ENCODE measurements at regions not wholly inside any gene's neighbourhood (a gene's known extent, or its start where the extent isn't known, plus 50 kb on each side); places are given as distances from the start of the nearest gene placed in this dataset.

DNA sequence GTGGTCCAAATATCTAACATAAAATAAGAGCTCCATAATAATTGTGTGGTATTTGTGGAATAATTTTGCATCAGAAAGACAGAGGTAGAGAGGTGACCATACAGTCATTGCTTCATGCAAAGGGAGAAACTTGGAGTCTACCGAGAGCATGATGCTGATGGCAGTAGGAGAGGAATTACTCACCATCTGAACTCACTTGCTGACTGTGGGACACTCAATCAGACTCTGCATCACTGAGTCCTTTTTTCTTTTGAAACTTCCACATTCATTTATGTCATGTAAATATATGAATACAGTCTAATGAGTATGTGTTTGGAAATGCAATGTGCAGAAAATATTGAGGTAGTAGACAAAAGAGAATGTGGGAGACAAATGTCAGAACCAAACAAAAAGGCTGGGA is 933.8 kb downstream of the REEP3 start:
- no peak for DNase-seq

DNA sequence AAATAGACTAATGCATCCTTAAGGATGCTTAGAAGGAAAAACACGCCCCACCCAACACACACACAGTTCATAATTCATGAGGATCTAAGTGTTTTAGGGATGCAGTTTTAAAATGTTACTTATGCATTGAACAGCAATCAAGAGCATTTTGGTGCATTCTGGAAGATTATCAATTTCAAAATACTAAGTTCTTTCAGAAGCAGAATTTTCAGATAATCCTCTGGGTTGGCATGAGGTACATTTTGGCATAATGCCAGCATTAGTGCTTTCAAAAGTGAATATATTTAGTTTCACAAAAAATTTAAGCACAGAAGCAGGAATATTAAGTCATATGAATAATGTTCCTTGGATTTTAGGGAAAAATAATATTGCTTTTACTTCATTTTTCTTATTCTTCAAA is 937.1 kb downstream of the REEP3 start:
- no peak for DNase-seq

DNA sequence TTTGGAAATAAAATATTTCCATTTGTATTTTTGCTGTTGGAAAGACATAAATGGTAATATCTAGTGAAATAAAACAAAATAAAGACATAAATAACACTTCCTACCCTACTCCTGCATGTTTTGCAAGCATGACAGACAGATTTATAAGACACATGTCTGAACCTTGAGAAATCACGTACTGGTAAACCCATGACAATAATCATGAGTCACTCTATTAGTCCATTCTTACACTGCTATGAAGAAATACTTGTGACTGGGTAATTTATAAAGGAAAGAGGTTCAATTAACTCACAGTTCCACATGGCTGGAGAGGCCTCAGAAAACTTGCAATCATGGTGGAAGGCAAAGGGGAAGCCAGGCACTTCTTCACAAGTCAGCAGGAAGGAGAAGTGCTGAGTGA is 942.2 kb downstream of the REEP3 start:
- DNase-seq, result no peak

DNA sequence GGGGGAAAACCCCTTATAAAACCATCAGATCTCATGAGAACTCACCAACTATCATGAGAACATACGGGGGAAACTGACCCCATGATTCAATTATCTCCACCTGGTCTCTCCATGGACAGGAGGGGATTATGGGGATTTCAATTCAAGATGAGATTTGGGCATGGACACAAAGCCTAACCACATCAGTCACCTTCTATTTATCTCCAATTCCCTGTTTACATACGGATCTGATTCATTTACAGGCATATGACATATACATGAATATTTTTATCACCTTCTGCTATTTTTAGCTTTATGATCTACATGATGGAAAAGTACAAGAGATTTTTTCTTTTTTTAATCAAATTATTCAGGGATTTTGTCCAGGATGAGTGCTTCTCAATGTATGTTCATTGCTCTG is 944.5 kb downstream of the REEP3 start:
- no peak for DNase-seq

DNA sequence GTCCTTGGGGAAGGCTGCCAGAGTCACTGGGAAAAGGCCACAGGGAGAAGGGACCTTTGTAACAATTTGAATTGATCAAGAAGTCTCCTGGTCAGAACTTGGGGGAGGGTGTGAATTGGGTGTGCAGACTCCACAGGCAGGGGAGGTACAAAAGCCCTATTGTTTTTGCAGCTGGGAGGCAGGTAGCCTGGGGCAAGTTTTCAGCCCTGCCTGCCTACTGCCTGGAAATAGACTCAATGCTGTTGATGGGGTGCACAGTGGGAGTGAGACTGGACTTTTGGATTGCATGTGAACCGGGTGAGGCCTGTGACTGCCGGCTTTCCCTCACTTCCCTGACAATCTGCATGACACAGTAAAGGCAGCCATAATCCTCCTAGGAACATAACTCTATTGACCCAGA is 947.0 kb downstream of the REEP3 start:
- DNase-seq, result no peak

DNA sequence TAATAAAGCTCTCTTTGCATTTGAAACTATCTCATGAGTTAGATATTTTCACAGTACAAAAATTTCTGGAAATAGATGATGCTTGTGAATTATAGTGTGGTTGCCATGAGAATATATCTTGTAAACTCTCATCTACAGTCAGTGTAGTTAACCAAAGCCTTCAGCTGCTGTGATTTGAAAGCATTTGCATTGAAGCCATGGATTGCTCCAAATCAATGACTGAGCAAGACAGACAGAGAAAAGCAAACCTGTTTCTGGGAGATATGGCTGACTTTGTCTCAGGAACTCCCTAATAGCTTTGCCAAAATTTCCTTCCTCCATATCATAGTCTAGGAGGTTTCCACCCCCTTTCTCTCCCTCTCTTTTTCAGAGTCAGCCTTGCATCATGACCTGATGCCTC is 955.3 kb downstream of the REEP3 start:
- DNase-seq, result no peak

DNA sequence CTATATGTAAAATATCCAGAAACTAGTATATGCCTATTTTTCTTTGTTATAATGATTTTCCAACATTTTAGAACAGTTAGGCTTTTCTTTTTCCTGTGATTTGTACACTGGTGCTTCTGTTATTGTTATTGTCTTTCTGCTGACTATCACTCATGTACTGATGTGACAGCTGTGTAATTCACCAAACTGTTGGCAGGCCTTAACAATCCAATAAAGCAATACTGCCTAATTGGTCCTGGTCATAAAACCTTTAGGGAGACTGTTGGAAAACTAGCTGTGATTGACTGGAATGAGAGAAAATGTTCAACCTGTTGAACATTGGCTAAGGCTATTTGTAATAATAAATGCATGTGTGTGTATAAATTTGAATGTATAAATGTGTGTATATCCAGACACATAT is 956.6 kb downstream of the REEP3 start:
- DNase-seq, result no peak

DNA sequence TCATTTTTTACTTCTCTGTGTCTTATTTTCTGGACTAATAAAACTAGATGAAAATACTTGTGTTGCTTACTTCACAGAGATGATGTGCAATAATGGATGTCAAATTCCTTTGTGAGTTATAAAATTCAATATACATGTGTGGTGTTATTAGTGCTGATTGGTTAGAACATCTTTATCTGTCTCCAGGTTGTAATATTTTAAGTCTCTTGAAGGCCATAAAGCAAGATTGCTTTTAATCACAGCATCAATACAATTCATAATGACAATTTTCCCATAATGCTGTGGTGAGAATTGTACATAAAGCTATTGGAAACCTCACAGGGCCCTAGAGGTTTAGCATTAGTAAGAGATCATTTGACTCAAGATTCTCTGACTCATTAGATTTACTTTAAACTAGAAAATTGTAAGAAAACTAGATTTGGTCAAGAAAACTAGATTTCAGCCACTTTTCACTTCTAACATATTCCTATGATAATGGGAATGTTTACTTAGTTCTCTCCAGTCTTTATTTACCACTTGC is 963.7 kb downstream of the REEP3 start:
- DNase-seq, result no peak

DNA sequence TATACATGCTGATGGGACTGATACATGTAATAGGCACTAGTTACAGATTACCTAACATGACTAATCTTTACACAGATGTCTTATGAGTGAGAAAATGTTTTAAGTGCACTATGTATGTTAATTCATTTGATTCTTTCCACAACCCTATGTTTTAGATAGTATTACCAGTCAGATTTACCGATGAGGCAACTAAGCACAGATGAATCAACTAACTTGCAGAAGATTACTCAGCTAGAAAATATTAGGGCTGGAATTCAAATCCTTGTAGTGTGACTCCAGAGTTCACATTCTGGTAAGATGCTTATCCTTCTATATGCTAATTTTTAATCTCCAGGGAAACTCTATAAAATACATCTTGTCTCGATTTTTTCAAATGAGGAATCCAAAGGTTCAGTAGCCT is 964.9 kb downstream of the REEP3 start:
- no peak for DNase-seq

DNA sequence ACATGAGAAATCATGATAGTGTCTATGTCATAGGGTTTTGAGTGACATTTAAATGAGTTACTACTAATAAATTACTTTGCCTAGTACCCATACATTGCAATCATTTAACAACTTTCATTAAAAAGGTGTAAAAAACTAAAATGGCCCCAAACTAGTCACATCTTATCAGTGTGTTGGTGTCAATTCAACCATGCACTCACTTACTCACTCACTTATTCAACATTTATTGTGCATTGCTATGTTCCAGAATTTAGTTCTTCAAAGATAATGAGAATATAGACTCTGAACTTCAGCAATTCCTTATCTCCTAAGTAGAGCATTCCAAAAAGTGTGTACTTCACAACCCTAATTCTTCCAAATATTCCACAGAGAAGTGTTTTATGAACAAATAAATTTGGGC is 965.7 kb downstream of the REEP3 start:
- DNase-seq, result no peak

DNA sequence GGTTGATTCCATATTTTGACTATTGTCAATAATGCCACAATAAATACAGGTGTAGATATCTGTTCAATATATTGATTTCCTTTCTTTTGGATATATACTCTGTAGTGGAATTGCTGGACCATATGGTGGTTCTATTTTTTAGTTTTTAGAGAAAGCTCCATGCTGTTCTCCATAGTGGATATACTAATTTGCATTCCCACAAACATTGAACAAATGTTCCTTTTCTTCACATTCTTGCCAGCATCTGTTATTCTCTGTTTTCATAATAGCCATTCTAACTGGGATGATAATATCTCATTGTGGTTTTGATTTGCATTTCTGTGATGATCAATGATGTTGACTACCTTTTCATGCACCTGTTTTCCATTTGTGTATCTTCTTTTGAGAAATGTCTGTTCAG is 973.7 kb downstream of the REEP3 start:
- no peak for DNase-seq

DNA sequence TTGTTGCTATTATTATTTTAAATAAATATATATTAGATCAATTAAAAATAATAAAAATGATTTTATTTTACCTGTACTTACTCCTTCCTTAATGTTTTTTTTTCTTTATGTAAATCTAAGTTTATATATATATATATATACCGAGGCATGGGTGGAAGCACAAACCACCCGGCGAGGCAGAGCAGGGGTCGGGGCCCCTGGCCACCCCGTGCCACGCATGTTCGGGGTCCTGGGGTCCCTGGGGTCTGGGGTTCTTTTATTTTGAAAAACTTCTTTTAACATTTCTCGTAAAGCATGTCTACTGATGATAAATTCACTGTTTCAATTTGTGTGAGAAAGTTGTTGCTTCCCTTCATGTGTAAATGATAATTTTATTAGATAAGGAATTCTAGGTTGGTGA is 976.1 kb downstream of the REEP3 start:
- DNase-seq, result no peak

DNA sequence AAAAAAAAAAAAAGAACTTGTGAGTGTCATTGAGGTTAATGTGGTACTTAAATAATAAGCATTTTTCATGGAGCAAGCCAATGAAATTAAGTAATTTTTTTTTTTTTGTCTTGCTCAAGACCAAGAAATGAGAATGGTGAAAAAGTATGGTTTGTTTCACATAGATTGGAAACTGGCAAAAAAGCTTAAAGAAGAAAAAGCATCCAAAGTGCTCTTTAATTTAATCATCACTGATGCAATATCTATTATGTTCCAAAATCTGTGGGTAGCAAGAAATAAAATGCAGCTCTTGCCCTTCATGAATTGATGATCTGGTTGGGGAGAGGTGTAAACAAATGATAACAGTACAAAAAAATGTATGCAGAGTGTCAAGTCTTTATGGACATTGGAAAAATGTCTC is 980.6 kb downstream of the REEP3 start:
- DNase-seq, result no peak

DNA sequence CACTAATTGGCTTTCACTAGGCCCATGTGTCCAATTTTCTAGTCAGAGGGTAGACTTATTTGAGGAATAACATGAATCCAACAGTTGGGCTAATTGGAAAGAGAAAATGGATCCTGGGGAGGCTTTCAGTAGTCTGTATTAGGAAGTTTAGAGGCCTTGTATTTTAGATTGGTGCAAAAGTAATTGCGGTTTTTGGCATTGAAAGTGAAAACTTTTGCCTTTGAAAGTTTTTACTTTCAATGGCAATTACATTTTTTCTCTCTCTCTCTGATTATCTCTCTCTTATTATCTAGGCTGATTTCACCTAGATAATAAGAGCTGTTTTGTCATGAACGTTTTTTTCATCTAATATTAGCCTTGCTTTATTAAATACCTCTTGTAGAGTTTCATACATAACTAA is 981.7 kb downstream of the REEP3 start:
- no peak for DNase-seq

DNA sequence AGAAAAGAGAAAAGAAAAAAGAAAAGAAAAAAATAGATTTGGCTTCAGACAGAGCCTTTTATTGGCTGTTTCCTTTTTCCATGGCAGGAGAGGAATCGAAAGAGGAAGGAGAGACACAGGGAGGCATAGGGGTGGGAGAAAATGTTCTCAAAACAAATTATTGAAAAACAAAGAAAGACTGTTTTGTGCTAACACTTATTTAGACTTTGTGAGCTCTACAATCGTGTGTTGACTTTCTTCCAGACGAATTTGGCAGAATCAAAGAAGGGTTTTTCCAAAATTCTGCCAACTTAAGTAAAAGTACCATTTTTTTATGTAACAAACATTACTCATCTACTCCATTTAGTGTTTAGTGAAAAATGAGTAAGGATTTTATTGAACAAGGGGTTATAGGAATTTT is 982.2 kb downstream of the REEP3 start:
- DNase-seq, result no peak

DNA sequence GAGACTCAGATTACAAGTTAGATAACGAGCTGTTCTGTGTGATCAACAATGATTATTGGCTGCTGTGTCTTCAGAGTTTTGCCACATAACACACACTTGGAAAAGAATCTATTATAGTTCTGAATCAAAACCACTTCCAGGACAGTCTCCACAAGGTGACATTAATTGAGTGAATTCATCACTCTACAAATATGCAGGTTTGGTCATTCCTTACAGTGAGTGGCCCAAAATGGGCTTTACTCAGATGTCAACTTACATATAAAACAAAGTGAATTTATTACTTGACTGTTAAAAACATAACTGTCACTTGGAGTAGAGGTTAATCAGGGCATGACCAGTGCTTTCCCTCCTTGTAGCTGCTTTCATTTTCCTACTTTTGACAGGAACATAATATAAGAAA is 984.3 kb downstream of the REEP3 start:
- no peak for DNase-seq

DNA sequence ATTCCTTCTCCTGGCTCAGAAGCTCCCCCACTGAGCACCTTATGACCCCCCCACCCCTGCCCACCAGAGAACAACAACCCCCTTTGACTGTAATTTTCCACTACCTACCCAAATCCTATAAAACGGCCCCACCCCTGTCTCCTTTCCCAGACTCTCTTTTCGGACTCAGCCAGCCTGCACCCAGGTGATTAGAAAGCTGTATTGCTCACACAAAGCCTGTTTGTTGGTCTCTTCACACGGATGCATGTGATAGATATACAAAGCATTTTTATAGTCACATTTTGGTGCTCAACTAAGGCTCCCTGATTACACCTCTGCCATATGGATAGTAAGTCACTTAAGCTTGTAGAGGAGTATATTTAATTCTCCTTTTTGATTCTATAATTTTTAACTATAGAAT is 985.8 kb downstream of the REEP3 start:
- DNase-seq, result no peak

DNA sequence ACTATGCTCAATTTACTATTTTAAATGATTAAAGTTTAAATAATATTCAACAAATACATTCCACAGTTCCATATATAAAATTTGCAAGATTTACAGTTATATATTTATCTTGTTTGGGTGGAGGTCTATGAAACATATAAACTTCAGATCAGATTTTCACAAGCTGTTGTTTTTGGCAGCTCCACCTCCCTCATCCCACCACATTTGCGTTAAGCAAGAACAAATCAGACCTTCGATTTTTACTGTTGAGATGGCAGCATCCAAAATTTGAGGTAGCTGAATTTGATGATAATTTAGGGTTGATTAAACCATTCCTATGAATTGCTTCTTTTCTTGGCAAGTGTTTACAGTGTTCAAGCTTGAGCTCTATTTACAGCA is 986.4 kb downstream of the REEP3 start:
- no peak for DNase-seq

DNA sequence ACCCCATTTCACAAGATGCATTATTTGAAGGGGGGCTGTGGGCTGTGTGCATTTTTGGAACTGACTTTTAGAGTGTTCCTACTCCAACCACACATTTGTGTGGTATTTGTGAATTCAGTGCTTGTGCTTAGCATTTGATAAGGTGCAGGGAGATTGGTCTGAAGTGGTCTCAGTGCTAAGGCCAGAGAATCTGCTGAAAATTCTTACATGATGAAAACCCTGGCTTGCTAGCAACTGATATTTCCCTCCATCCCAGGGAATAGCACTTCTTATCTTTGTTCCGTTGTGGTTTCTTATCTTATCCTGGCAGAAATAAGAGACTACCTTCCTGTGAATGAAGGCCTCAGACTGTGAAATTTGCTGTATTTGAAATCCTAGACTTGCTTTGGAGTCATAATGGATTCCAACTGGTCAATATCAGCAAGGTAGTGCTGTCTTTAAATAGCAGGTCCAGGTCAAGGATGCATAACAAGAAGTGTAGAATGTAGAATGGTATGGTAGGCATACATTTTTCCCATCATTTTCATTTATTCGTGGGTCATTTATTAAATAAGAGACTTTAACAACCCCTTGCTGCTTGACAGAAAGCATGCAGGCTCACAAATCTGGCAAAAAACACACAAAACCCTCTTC is 986.9 kb downstream of the REEP3 start:
- no peak for DNase-seq

DNA sequence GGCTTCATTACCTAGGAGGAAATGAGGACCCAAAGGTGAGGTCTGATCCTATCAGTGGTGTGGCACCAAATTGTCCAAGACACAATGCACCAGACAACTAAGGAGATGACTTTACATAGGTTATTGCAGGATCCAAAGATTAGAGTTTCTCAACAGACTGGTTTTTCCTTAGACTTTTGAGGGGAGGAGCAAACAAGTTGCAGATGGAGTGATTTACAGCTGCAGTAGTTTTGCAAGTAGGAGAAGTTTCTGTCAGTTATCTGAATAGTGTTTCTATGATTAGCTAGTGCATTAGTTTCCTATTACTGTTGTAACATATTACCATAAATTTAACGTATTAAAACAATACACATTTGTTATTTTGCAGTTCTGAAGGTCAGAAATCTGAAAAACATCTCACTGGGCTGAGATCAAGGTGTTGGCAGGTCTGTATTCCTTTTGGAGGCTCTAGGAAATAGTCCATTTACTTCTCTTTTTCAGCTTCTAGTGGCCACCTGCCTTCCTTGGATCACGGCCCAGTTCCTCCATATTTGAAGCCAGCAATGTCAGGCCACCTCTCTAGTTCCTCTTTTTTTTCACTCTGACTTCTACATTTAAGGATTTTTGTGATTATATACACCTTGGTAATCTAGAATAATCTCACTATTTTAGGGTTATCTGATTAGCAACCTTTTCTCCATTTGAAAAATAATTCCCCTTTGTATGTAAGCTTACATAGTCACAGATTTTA is 994.9 kb downstream of the REEP3 start:
- DNase-seq, result no peak

DNA sequence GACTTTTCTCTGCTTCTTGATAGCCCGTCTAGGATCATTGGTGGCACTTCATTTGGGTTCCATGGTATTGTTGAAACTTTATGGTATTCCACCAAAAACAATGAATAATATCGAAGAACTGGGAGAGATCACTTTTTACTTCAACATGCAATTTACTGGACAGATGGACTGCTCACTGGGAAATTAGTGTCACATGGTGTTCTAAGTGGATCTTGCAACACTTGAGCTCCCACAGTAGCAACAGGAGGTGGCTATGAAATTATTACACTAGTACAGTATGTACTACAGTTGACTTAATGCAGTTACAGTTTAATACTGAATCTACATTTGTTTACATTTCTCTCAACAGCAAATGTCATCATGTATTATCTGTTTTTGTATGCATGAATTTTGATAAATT is 997.3 kb downstream of the REEP3 start:
- no peak for DNase-seq

DNA sequence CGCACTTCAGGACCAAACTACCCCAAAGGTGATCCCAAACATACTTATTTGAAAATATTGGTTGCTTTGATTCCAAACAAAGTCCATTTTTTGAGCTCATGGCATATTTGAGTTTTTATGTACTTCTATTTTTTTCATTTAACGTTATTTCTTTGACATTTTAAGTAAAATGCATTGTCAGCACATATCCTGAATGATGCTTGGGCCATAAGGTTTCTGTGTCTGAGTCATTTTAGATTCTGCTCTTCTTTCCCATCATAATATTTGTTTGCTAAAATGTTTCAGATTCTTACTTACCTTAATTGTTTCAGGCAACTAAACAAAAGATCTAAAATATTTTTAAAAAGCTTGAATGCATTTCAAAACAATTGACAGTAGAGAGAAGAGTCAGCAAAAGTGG is 998.2 kb downstream of the REEP3 start:
- DNase-seq, result no peak

DNA sequence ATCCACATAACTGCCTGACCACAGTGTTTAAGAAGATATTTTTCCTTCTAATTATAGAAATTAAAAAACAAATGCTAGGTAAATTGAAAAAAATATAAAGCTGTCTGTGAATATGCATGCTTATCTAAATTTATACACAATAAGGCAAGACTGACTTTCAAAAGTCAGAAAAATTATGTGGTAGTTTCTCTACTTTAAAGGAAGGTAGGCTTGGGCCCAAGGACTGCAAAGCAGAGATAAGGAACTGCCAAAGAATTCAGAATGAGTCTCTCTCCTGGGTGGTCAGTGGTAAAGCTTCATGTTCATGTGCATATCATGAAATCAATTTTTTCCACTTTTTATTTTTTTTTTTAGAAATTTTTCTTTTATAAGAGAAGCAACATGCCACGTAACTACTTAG is 998.6 kb downstream of the REEP3 start:
- DNase-seq, result no peak

DNA sequence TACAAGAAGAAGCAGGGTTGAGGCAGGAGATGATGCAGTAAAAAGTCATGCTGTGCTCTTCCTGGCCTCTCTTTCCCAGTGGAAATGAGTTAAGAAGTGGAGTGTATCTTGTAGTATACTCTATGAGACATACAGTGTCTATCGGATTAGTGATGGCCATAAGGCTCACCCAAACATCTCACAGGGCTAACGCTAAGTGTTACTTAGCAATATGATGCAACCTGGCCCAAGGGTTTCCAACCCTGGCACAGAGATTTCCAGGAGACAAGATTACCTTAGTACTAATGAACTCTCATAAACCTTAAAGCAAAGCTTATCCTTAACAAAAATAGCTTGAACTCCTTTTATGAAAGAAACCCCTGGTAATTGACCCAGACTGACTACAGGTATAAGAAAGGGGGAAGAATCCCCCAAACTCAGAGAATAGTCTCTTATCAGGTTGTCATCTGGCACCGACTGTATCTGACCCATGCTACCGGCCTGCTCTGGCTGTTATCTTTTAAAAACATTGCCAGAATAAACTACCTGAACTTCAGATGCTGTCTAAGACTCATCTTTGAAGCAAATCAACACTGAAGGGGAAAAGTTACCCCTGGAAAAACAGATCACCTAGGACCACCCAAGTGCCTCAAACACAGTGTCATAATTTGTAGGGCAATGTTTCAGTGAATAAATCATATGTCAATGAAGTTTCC is 1002.0 kb downstream of the REEP3 start:
- no peak for DNase-seq

All from KG1 (cell line).